ENCODE measurements at regions not wholly inside any gene's neighbourhood (a gene's known extent, or its start where the extent isn't known, plus 50 kb on each side); places are given as distances from the start of the nearest gene placed in this dataset.

DNA sequence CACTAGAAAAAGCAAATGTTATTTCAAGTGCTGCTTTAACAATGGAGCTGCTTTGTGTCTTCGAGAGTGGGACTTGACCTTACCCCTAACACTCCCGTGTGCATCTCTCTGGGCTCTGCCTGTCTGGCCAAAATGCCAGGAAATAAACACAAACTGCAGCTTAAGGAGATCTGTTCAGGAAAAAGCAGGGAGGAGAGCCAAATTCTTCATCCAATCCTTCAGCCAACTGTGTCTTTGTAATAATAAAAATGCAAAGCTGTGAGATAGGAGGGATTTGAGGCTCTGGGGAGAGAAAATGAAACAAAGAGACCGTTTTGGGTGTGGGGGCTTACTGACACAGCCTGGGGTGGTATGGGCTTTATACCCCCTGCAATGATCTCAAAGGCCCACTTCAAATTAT is 85.8 kb upstream of the WSCD2 start:
- DNase-seq (ENCODE audit: low spot score), result no peak
- TF ChIP-seq, protein P1, sequence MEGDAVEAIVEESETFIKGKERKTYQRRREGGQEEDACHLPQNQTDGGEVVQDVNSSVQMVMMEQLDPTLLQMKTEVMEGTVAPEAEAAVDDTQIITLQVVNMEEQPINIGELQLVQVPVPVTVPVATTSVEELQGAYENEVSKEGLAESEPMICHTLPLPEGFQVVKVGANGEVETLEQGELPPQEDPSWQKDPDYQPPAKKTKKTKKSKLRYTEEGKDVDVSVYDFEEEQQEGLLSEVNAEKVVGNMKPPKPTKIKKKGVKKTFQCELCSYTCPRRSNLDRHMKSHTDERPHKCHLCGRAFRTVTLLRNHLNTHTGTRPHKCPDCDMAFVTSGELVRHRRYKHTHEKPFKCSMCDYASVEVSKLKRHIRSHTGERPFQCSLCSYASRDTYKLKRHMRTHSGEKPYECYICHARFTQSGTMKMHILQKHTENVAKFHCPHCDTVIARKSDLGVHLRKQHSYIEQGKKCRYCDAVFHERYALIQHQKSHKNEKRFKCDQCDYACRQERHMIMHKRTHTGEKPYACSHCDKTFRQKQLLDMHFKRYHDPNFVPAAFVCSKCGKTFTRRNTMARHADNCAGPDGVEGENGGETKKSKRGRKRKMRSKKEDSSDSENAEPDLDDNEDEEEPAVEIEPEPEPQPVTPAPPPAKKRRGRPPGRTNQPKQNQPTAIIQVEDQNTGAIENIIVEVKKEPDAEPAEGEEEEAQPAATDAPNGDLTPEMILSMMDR (IDR thresholded peaks at IDR 0.05), result no peak
- ATAC-seq (ENCODE audit: low FRiP score), result no peak

DNA sequence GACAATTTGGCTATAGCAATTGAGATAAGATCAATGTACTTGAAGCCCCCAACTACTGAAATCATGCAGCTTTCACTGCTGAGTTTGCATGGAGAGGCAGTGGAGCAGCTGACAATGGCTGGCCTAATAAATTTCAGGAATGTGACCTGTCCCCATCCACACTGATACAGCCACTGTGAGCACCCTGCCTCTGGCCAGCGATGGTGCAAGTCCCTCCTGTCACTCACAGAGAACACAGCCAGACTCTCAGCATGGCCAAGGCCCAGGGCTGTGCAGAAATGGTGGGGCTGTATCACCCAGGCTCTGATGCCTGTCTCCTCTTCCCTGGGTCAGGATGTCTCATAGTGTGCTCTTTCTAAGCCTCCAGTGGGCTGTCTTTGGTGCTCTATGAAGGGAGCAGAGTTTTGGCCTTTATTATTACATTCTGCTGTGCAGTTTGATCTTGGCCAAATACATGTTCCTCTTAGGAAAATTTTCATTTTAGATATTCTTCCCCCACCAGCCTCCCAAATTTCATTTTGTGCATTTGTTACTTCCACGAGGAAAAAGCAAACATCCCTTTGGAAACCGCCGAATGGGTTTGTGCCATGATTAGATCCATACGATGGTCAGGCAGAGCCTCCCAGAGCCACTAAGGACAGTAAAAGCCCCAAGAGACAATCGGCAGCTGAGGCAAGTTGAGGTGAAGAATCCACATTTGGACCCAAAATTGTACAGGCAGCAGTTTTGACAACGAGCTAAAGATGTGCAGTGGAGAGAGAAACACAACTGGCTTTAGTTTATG is 85.1 kb upstream of the WSCD2 start:
- TF ChIP-seq, protein P1 (IDR thresholded peaks at IDR 0.05), result no peak
- no peak for ATAC-seq (ENCODE audit: low FRiP score)

DNA sequence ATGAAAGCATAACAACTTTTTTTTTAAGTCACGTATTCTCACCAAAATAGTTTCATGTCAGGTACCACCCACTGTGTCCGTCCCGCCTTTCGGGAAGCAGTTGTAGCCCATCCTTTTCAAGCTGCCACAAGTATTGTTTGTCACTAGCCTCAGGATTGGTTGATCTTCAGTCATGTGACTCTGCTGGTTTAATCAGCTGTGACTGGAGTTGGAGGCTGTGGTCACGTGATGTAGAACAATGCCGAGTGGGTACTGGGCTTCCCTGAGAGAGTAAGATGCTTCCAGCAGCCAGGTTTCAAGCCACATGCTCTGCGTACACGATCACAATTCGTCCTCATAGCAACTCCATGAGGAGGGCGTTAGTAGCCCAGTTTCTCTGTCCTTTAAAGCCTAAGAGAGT is 83.0 kb upstream of the WSCD2 start:
- TF ChIP-seq, protein P1 (IDR thresholded peaks at IDR 0.05), result no peak
- DNase-seq (ENCODE audit: low spot score) (no peak), ATAC-seq (ENCODE audit: low FRiP score) (no peak)

More for the DNA sequence above, 85.1 kb upstream of the WSCD2 start:
- no peak for DNase-seq (ENCODE audit: low spot score)

DNA sequence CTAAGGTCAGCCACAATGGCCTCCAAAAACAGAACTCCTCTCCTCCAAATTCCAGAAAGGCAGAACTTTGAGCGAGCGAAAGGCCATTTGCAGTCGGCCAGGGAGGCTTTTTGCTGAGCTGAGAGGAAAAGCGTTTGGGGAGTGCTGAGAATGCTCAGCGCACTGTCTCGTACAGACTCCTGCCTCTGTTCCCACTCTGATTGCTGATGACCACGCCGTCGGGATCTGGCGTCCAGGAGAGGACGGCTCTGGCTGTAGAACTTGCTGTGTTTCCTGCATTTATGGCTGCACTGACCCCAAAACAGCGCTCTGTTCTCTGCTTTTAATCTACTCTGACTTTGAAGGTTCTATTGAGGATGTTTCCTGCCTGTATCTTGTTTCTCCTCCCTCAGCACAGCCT is 82.4 kb upstream of the WSCD2 start:
- ATAC-seq (ENCODE audit: low FRiP score) (no peak), DNase-seq (ENCODE audit: low spot score) (no peak)
- TF ChIP-seq, protein P1 (IDR thresholded peaks at IDR 0.05), result no peak

DNA sequence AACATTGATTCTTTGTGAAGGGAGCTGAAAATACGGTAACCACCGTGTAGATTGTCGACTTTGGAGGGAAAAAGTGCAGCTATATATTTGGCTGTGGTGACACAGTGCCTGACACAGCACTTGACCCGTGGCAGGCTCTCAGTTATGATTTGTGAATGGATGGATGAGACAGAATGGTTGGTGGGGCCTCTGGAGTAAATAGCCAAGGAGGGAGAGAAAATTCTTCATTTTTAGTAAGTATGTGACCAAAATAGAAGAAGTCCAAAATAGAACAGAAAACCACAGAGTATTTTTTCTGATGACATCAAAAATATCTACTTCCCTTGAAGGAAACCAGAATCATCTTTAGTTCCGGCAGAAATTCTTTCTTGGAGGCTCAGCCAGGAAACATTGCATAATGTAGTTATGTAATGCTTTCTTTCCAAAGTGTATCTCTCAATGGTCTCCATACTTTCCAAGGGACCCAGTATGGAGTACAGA is 82.0 kb upstream of the WSCD2 start:
- ATAC-seq (ENCODE audit: low FRiP score), result no peak
- TF ChIP-seq, protein P1 (IDR thresholded peaks at IDR 0.05), result no peak

DNA sequence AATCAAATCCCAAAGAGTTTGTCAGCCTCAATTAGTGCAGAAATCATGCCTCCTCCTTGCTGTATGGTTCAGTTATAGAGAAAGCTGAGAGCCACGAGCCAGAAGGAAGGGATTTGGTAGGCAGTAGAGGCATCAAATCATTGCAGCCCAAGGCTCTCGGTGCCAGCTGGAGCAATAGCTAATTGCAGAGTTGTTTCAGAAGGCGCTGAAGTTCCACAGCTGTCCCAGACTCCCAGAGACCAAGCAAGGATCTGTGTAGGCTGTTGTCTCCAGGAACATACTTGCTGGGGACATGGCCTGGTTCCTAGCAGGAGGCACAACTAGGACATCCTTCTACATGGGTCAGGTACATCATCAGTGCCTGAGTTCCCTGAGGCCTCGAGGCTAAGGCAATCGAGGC is 80.4 kb upstream of the WSCD2 start:
- no peak for ATAC-seq (ENCODE audit: low FRiP score)
- DNase-seq (ENCODE audit: low spot score), result no peak
- TF ChIP-seq, protein P1 (IDR thresholded peaks at IDR 0.05), result no peak

More for the DNA sequence above, 82.0 kb upstream of the WSCD2 start:
- no peak for DNase-seq (ENCODE audit: low spot score)

DNA sequence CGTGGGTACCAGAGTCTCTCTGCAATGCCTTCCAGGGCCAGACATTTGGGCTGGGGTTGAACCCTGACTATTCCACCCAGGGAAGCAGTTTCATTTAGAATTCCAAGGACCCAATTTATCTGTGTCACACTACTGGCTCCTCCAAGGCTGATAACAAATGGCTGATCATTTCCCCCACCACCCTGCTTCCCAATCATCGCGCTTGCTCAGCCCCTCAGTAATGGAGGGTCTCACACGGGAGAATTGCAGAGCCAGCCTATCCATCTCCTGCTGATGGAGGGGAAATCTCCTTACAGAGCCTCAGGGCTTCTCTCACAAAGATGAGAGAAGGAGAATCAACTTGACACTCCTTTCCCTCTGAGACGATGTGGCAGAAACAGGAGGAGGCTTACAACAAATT is 78.4 kb upstream of the WSCD2 start:
- DNase-seq (ENCODE audit: low spot score) (no peak), ATAC-seq (ENCODE audit: low FRiP score) (no peak)
- TF ChIP-seq, protein P1 (IDR thresholded peaks at IDR 0.05), result no peak
